ENCODE measurements at regions not wholly inside any gene's neighbourhood (a gene's known extent, or its start where the extent isn't known, plus 50 kb on each side); places are given as distances from the start of the nearest gene placed in this dataset.
"Not testable (repeated sequence)": the region's sequence is repeated elsewhere in the genome, so short reads cannot be mapped to it uniquely, and the experiment has no call there.

DNA sequence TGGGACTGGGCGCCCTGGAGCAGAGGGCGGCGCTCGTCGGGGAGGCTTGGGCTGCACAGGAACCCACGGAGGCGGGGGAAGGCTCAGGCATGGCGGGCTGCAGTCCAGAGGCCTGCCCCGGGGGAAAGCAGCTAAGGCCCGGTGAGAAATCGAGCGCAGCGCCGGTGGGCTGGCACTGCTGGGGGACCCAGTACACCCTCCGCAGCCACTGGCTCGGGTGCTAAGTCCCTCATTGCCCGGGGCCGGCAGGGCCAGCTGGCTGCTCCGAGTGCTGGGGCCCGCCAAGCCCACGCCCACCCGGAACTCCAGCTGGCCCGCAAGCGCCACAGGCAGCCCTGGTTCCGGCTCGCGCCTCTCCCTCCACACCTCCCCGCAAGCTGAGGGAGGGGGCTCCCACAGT, 962.3 kb downstream of the CNTNAP5 start:
- TF ChIP-seq CTCF, EZH2phosphoT487 (IDR thresholded peaks at IDR 0.05; ENCODE audit: low read length): not testable (repeated sequence)
